K562 (cell line): ENCODE measurements at regions not wholly inside any gene's neighbourhood (a gene's known extent, or its start where the extent isn't known, plus 50 kb on each side); places are given as distances from the start of the nearest gene placed in this dataset.

Source experiments
- ATAC-seq: fragments of 200-7000 bp; cut with Tn5 transposase; 3 replicates; pipeline ENCODE4 v1.9.1; 2020; ENCODE audit warnings: moderate library complexity
- BruUV-seq: library from RNA; stranded (reverse); fragments of 400-500 nt; replicated peaks from 2 replicates; lab custom pipeline; 2021; lab: Mats Ljungman, UMichigan
- CTCF ChIA-PET: fragments of 300-600 bp; formaldehyde crosslinking; extraction: SDS; loops from one replicate; lab custom pipeline; 2021; ENCODE audit warnings: low intra/inter-chr PET ratio; lab: Yijun Ruan, JAX
- POLR2A ChIA-PET: fragments of 300-600, 350-650 bp; sonication (Branson Sonifier 250); formaldehyde crosslinking; extraction: SDS; loops from one replicate; lab custom pipeline; 2021; ENCODE audit warnings: antibody characterized with exemption, inconsistent platforms; lab: Yijun Ruan, JAX
- DNase-seq, 4 experiments: peaks; one replicate each; pipeline versions ENCODE4 v3.0.0 to v3.0.0-alpha.2; 2011 to 2018; ENCODE audit warnings: low spot score in 3 of 4, mixed read lengths in 3 of 4; ENCODE audit errors: extremely low read depth in 1 of 4
- FAIRE-seq: peaks from 2 replicates; lab custom pipeline; 2011; peaks lifted over from hg19 to GRCh38; lab: Jason Lieb, UNC
- H2AFZ ChIP-seq: 2 replicates; pipeline ENCODE4 v1.6.0; 2011; ENCODE audit warnings: low read depth, low read length, control low read depth, inconsistent platforms
- H3K27ac ChIP-seq: fragments of 200-600 bp; 3 replicates; pipeline ENCODE4 v1.8.0; 2011; ENCODE audit warnings: low read depth, mild to moderate bottlenecking, control low read depth, inconsistent platforms, low read length, moderate library complexity, mixed read lengths; ENCODE audit errors: extremely low read depth
- H3K27me3 ChIP-seq, 2 experiments: fragments of 300-600 bp in 1 of 2; 2 replicates in 1 of 2; 3 replicates in 1 of 2; pipeline versions ENCODE4 v1.6.0 to v1.8.0; 2011; ENCODE audit warnings: inconsistent platforms in 2 of 2, low read length in 2 of 2, mild to moderate bottlenecking in 1 of 2, mixed read lengths in 1 of 2, moderate library complexity in 1 of 2; ENCODE audit not compliant: control insufficient read depth in 2 of 2, insufficient read depth in 2 of 2
- H3K36me3 ChIP-seq: fragments of 300-600 bp; 3 replicates; pipeline ENCODE4 v1.8.0; 2011; ENCODE audit warnings: mild to moderate bottlenecking, low read length, inconsistent platforms; ENCODE audit not compliant: control insufficient read depth, insufficient read depth
- H3K4me1 ChIP-seq, 2 experiments: fragments of 200-600 bp in 1 of 2; replicated peaks in 1 of 2; 2 replicates in 1 of 2; 3 replicates in 1 of 2; pipeline versions ENCODE4 v1.5.1 to v1.8.0; 2011; ENCODE audit warnings: inconsistent platforms in 2 of 2, low read length in 2 of 2, mild to moderate bottlenecking in 1 of 2, mixed read lengths in 1 of 2, moderate library complexity in 1 of 2; ENCODE audit not compliant: control insufficient read depth in 2 of 2, insufficient read depth in 2 of 2
- H3K4me2 ChIP-seq: 2 replicates; pipeline ENCODE4 v1.6.1; 2011; ENCODE audit warnings: low read length, control low read depth, inconsistent platforms, mixed read lengths; ENCODE audit not compliant: insufficient read depth
- H3K4me3 ChIP-seq: fragments of 200-600 bp; sonication (generic), shearing (Covaris generic); 2 replicates; pipeline ENCODE4 v1.5.1; 2016; ENCODE audit warnings: control low read depth, inconsistent platforms
- H3K79me2 ChIP-seq: fragments of 200-600 bp; 3 replicates; pipeline ENCODE4 v1.8.0; 2011; ENCODE audit warnings: low read length, inconsistent platforms; ENCODE audit not compliant: control insufficient read depth, insufficient read depth
- H3K9ac ChIP-seq, 2 experiments: 2 replicates each; pipeline versions ENCODE4 v1.6.0 to v1.6.1; 2011; ENCODE audit warnings: low read depth in 2 of 2, low read length in 2 of 2, control low read depth in 1 of 2, inconsistent platforms in 1 of 2, mild to moderate bottlenecking in 1 of 2, mixed read lengths in 1 of 2; ENCODE audit not compliant: insufficient read depth in 1 of 2
- H3K9me1 ChIP-seq: one replicate; pipeline ENCODE4 v1.6.0; 2011; ENCODE audit warnings: inconsistent platforms, mild to moderate bottlenecking, low read length, moderate library complexity; ENCODE audit not compliant: control insufficient read depth, insufficient read depth
- H3K9me3 ChIP-seq: replicated peaks from 2 replicates; pipeline ENCODE4 v1.5.1; 2011; ENCODE audit warnings: low read depth, low read length, inconsistent platforms; ENCODE audit not compliant: control insufficient read depth, insufficient read depth
- H4K20me1 ChIP-seq: replicated peaks from 2 replicates; pipeline ENCODE4 v1.6.1; 2011; ENCODE audit warnings: low read length, inconsistent platforms, mixed read lengths; ENCODE audit not compliant: control insufficient read depth, insufficient read depth
- BDP1 ChIP-seq: IDR thresholded peaks from 3 replicates; pipeline ENCODE4 v1.6.1; 2011; ENCODE audit not compliant: insufficient read length, insufficient read depth
- CBX5 ChIP-seq: IDR thresholded peaks from 2 replicates; pipeline ENCODE4 v1.6.1; 2014; ENCODE audit warnings: low read depth, borderline replicate concordance
- EZH2 ChIP-seq: IDR thresholded peaks from 2 replicates; pipeline ENCODE4 v1.6.1; 2012; ENCODE audit warnings: low read depth, mild to moderate bottlenecking, inconsistent platforms, low read length, borderline replicate concordance
- HMG20B ChIP-seq: fragments of 250-450 bp; sonication (Bioruptor Pico); IDR thresholded peaks from 2 replicates; pipeline ENCODE4 v1.5.0; 2021; ENCODE audit warnings: mild to moderate bottlenecking
- MCM3 ChIP-seq: fragments of 450-650 bp; IDR thresholded peaks from 2 replicates; pipeline ENCODE4 v1.6.1; 2016
- NBN ChIP-seq: fragments of 450-650 bp; IDR thresholded peaks from 2 replicates; pipeline ENCODE4 v1.6.1; 2016; ENCODE audit warnings: low read depth, mild to moderate bottlenecking
- NEUROD1 ChIP-seq: fragments of 150-350 bp; IDR thresholded peaks from 2 replicates; pipeline ENCODE4 v1.6.1; 2014; ENCODE audit warnings: borderline replicate concordance, low read length, low read depth; ENCODE audit not compliant: partially characterized antibody
- NR2C2 ChIP-seq, 2 experiments: fragments of 200-800 bp in 1 of 2; sonication (Bioruptor generic) in 1 of 2; sonication (generic) in 1 of 2; formaldehyde crosslinking in 1 of 2; IDR thresholded peaks; 2 replicates each; pipeline versions ENCODE4 v1.6.1 to v1.8.0; 2016 to 2022; ENCODE audit warnings: mild to moderate bottlenecking in 1 of 2, missing compliant biosample characterization in 1 of 2, missing genetic modification characterization in 1 of 2, missing genetic modification reagents in 1 of 2
- PML ChIP-seq: IDR thresholded peaks from 2 replicates; pipeline ENCODE4 v1.6.1; 2012; ENCODE audit warnings: low read length, inconsistent platforms
- TGIF2 ChIP-seq: sonication (generic); formaldehyde crosslinking; IDR thresholded peaks from 2 replicates; pipeline ENCODE4 v1.8.1; 2022; ENCODE audit warnings: mild to moderate bottlenecking, missing genetic modification reagents, moderate library complexity
- U2AF2 ChIP-seq: fragments of 200-400 bp; formaldehyde crosslinking; optimal IDR thresholded peaks from 2 replicates; pipeline ENCODE3; 2017; ENCODE audit warnings: low read depth, mild to moderate bottlenecking, low read length
- ZNF589 ChIP-seq: fragments of 200-800 bp; sonication (Bioruptor generic); IDR thresholded peaks from 2 replicates; pipeline ENCODE4 v1.6.1; 2016; ENCODE audit warnings: low read depth, missing genetic modification characterization, missing compliant biosample characterization
- WGBS: fragments of 100-300 bp; shearing (Covaris generic); methylation state at CpG from one replicate; pipeline ENCODE4 v1.1.6; 2016; ENCODE audit warnings: low coverage, mixed read lengths; ENCODE audit not compliant: insufficient coverage; ENCODE audit errors: missing lambda C conversion rate; 5-methylcytosine and 5-hydroxymethylcytosine counted together
- in situ Hi-C: fragments of 300-500 bp; cut with MboI; formaldehyde crosslinking; loops from 4 replicates; pipeline ENCODE4 v1.15.0; 2018; ENCODE audit warnings: inconsistent platforms, mixed read lengths
- intact Hi-C: fragments of 100-400 bp; cut with micrococcal nuclease; formaldehyde crosslinking; loops from 2 replicates; pipeline ENCODE4 v1.14.2; 2022

DNA sequence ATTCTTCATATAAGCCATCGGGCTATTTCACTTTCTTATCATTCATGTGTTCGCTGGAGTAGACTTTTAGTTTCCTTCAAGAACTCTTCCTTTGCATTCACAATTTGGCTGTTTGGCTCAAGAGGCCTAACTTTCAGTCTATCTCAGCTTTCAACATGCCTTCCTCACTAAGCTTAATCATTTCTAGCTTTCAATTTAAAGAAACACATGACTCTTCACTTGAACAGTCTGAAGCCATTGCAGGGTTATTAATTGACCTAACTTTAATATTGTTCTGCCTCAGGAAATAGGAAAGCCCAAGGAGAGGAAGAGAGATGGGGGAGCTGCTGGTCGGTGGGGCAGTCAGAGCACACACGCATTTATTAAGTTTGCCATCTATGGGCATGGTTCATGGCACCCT, 158.1 kb downstream of the SUCLA2 start:
- 0% methylated on average over 4 of the region's 4 CpGs for WGBS
- no peak overlapping the region for H2AFZ ChIP-seq
- in situ Hi-C loops = no loop called here
- no peak for TF ChIP-seq EZH2
- TF ChIP-seq PML = no peak
- TF ChIP-seq BDP1 = no peak
- TF ChIP-seq, all 486 proteins: peak for 0
- Histone ChIP-seq H4K20me1 (no peaks in the 10 kb centered on the region), H3K9me3 (no peaks in the 10 kb centered on the region), H3K4me3 (no peak overlapping the region), H3K27me3 (no peaks in the 10 kb centered on the region), H3K4me1 (no peaks in the 10 kb centered on the region; a peak in 1 of 5 replicates), H3K27ac (no peak overlapping the region), H3K36me3 (no peaks in the 10 kb centered on the region), H3K79me2 (no peaks in the 10 kb centered on the region), H3K9ac (no peak overlapping the region), H3K9me1 (no peaks in the 10 kb centered on the region), H3K4me2 (no peak overlapping the region)
- FAIRE-seq = no peak
- CTCF ChIA-PET = no interaction called here
- ATAC-seq = no peak
- POLR2A ChIA-PET = no interaction called here
- BruUV-seq = no TSS peak
- DNase-seq = no peak
- intact Hi-C loops = no loop called here

DNA sequence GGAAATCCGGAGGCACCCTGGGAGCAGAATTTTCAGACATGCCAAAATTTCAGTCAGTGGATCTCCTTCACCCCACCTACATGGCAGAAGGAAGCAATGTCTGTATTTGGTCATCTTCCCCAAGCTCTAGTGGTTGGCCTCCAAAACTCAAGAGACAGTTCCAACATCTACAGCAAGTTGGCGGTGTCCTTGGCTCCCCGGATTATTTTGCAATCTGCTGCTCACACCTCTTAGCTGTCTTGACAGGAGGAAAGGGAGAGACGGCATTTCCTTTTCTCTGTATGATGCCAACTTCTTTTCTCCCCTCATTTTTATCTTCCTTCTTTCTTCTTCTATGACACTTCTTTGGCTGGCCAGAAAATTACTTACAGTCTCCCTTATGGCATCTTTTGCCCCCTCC, 159.9 kb downstream of the SUCLA2 start:
- H2AFZ ChIP-seq = no peak overlapping the region
- no peaks in the 10 kb centered on the region for H3K27me3 ChIP-seq
- in situ Hi-C loops = no loop called here
- no peaks in the 10 kb centered on the region for H4K20me1 ChIP-seq
- H3K27ac ChIP-seq = no peak overlapping the region
- no peaks in the 10 kb centered on the region for H3K36me3 ChIP-seq
- no peak overlapping the region for H3K9ac ChIP-seq
- intact Hi-C loops = no loop called here
- DNase-seq = no peak
- no peaks in the 10 kb centered on the region for H3K79me2 ChIP-seq
- no peaks in the 10 kb centered on the region; a peak in 1 of 5 replicates for H3K4me1 ChIP-seq
- no peak for FAIRE-seq
- BruUV-seq = no TSS peak
- ATAC-seq = no peak
- 0% methylated on average over 1 of the region's 4 CpGs for WGBS
- TF ChIP-seq ZNF589 (no peak), NBN (no peak), NEUROD1 (no peak), HMG20B (CRISPR knock-in tag) (no peak), NR2C2 (CRISPR knock-in tag; IDR thresholded peaks at IDR 0.05) (no peak), NR2C2 (tag; IDR thresholded peaks at IDR 0.05) (no peak), U2AF2 (no peak), TGIF2 (no peak), CBX5 (no peak), MCM3 (no peak)
- no peak overlapping the region for H3K4me2 ChIP-seq
- ChIA-PET CTCF (no interaction called here), POLR2A (interaction anchor here (0.8 kb wide), 1 partner anchor 61 kb away, joined by 3 read pairs; no protein-coding TSS in a partner anchor)
- no peaks in the 10 kb centered on the region for H3K9me3 ChIP-seq
- no peak overlapping the region for H3K4me3 ChIP-seq
- no peaks in the 10 kb centered on the region for H3K9me1 ChIP-seq
